SK-N-SH (cell line): ENCODE measurements at regions not wholly inside any gene's neighbourhood (a gene's known extent, or its start where the extent isn't known, plus 50 kb on each side); places are given as distances from the start of the nearest gene placed in this dataset.
A peak's percentile ranks its signal among the peaks of the same experiment; 100 is the strongest.

Source experiments
- CTCF ChIA-PET: fragments of 300-600, 350-600 bp; formaldehyde crosslinking; extraction: SDS; loops from one replicate; lab custom pipeline; 2021; lab: Yijun Ruan, JAX
- POLR2A ChIA-PET: fragments of 350-600 bp; sonication (Branson Sonifier 250); formaldehyde crosslinking; extraction: SDS; loops from one replicate; lab custom pipeline; 2020; ENCODE audit warnings: antibody characterized with exemption, inconsistent platforms; lab: Yijun Ruan, JAX
- DNase-seq: peaks from one replicate; pipeline ENCODE4 v3.0.0; 2012
- H2AFZ ChIP-seq: fragments of 200-600 bp; sonication (generic); 2 replicates; pipeline ENCODE4 v1.8.1; 2016; ENCODE audit warnings: antibody characterized with exemption, mild to moderate bottlenecking, low read depth
- H3F3A ChIP-seq: fragments of 200-600 bp; sonication (generic); replicated peaks from 2 replicates; pipeline ENCODE3; 2016; ENCODE audit warnings: antibody characterized with exemption, mild to moderate bottlenecking; ENCODE audit not compliant: insufficient read depth
- H3K27ac ChIP-seq, 2 experiments: fragments of 200-500 bp in 1 of 2; fragments of 200-600 bp in 1 of 2; sonication (Bioruptor generic) in 1 of 2; sonication (generic), shearing (Covaris generic) in 1 of 2; 2 replicates each; pipeline versions ENCODE4 v1.5.1 to v1.6.1; 2014 to 2016; ENCODE audit warnings: low read depth in 2 of 2, inconsistent platforms in 1 of 2, low read length in 1 of 2, mild to moderate bottlenecking in 1 of 2, mixed read lengths in 1 of 2
- H3K27me3 ChIP-seq: fragments of 200-600 bp; sonication (generic), shearing (Covaris generic); 2 replicates; pipeline ENCODE4 v1.6.1; 2016; ENCODE audit warnings: mixed run types; ENCODE audit not compliant: insufficient read depth
- H3K36me3 ChIP-seq, 2 experiments: fragments of 200-500 bp in 1 of 2; fragments of 200-600 bp in 1 of 2; sonication (Bioruptor generic) in 1 of 2; sonication (generic) in 1 of 2; replicated peaks in 1 of 2; 2 replicates each; pipeline versions ENCODE3 to v1.5.1; 2014 to 2016; ENCODE audit warnings: low read length in 1 of 2, mild to moderate bottlenecking in 1 of 2; ENCODE audit not compliant: insufficient read depth in 2 of 2, control insufficient read depth in 1 of 2
- H3K4me1 ChIP-seq, 2 experiments: fragments of 200-500 bp in 1 of 2; fragments of 200-600 bp in 1 of 2; sonication (Bioruptor generic) in 1 of 2; sonication (generic), shearing (Covaris generic) in 1 of 2; 2 replicates each; pipeline versions ENCODE4 v1.5.1 to v1.6.1; 2014 to 2016; ENCODE audit warnings: low read depth in 1 of 2, low read length in 1 of 2, mixed run types in 1 of 2; ENCODE audit not compliant: insufficient read depth in 2 of 2, control insufficient read depth in 1 of 2
- H3K4me2 ChIP-seq: fragments of 200-600 bp; sonication (generic), shearing (Covaris generic); 2 replicates; pipeline ENCODE4 v1.6.1; 2017; ENCODE audit warnings: mixed run types
- H3K4me3 ChIP-seq, 2 experiments: fragments of 200-500 bp in 1 of 2; fragments of 200-600 bp in 1 of 2; sonication (Bioruptor generic) in 1 of 2; sonication (generic), shearing (Covaris generic) in 1 of 2; 2 replicates each; pipeline versions ENCODE4 v1.5.1 to v1.8.1; 2014 to 2016; ENCODE audit warnings: low read depth in 2 of 2, inconsistent platforms in 1 of 2, low read length in 1 of 2, mild to moderate bottlenecking in 1 of 2, mixed read lengths in 1 of 2, moderate library complexity in 1 of 2
- H3K79me2 ChIP-seq: fragments of 200-600 bp; sonication (generic); 2 replicates; pipeline ENCODE4 v1.8.1; 2017; ENCODE audit warnings: mild to moderate bottlenecking; ENCODE audit not compliant: insufficient read depth
- H3K9ac ChIP-seq: fragments of 200-600 bp; sonication (generic); 2 replicates; pipeline ENCODE4 v1.6.1; 2017; ENCODE audit warnings: mixed run types
- H3K9me2 ChIP-seq: fragments of 200-600 bp; sonication (generic); 2 replicates; pipeline ENCODE4 v1.6.1; 2017; ENCODE audit warnings: mixed run types
- H3K9me3 ChIP-seq: fragments of 200-600 bp; sonication (generic); 2 replicates; pipeline ENCODE4 v1.6.1; 2017; ENCODE audit warnings: mixed run types, mild to moderate bottlenecking, moderate library complexity
- H4K20me1 ChIP-seq: fragments of 200-600 bp; sonication (generic); 2 replicates; pipeline ENCODE4 v1.6.1; 2017; ENCODE audit warnings: mild to moderate bottlenecking, mixed run types; ENCODE audit not compliant: insufficient read depth
- EZH2phosphoT487 ChIP-seq: fragments of 200-600 bp; sonication (generic); IDR thresholded peaks from 2 replicates; pipeline ENCODE4 v1.6.1; 2017; ENCODE audit warnings: low read depth, mixed run types, mild to moderate bottlenecking, antibody characterized with exemption, moderate library complexity, borderline replicate concordance
- FOXJ3 ChIP-seq: sonication (generic); formaldehyde crosslinking; IDR thresholded peaks from 2 replicates; pipeline ENCODE4 v1.5.1; 2020; ENCODE audit warnings: mild to moderate bottlenecking, missing genetic modification reagents
- GABPA ChIP-seq: IDR thresholded peaks from 2 replicates; pipeline ENCODE4 v1.4.0; 2012; ENCODE audit warnings: low read depth, mild to moderate bottlenecking
- GATA2 ChIP-seq: sonication (generic); formaldehyde crosslinking; IDR thresholded peaks from 2 replicates; pipeline ENCODE4 v1.5.0; 2020; ENCODE audit warnings: mild to moderate bottlenecking, missing genetic modification reagents
- IRF3 ChIP-seq: fragments of 150-350 bp; IDR thresholded peaks from 2 replicates; pipeline ENCODE4 v1.6.1; 2016; ENCODE audit warnings: mild to moderate bottlenecking, low read depth, low read length
- MAX ChIP-seq: IDR thresholded peaks from 2 replicates; pipeline ENCODE4 v1.4.0; 2012; ENCODE audit warnings: low read depth
- MEF2A ChIP-seq: IDR thresholded peaks from 2 replicates; pipeline ENCODE4 v1.4.0; 2012; ENCODE audit warnings: low read depth, borderline replicate concordance
- MXI1 ChIP-seq: IDR thresholded peaks from 2 replicates; pipeline ENCODE4 v1.6.1; 2012; ENCODE audit warnings: mild to moderate bottlenecking, low read depth, low read length, improper control_type of control experiment
- PBX3 ChIP-seq: IDR thresholded peaks from 2 replicates; pipeline ENCODE4; 2012
- POLR2AphosphoS5 ChIP-seq: IDR thresholded peaks from 2 replicates; pipeline ENCODE4 v1.6.1; 2012; ENCODE audit warnings: low read depth, low read length
- RCOR1 ChIP-seq: fragments of 150-350 bp; IDR thresholded peaks from 2 replicates; pipeline ENCODE4 v1.6.1; 2017; ENCODE audit warnings: antibody characterized with exemption, low read length
- REST ChIP-seq: IDR thresholded peaks from 2 replicates; pipeline ENCODE4 v1.6.1; 2012; ENCODE audit warnings: mild to moderate bottlenecking, low read depth, low read length, moderate library complexity
- RFX5 ChIP-seq: IDR thresholded peaks from 2 replicates; pipeline ENCODE4 v1.6.1; 2012; ENCODE audit warnings: mild to moderate bottlenecking, improper control_type of control experiment, low read length
- RXRA ChIP-seq: IDR thresholded peaks from 2 replicates; pipeline ENCODE4 v1.4.0; 2012; ENCODE audit warnings: low read depth, mild to moderate bottlenecking, borderline replicate concordance
- SIN3A ChIP-seq: IDR thresholded peaks from 2 replicates; pipeline ENCODE4 v1.6.1; 2012; ENCODE audit warnings: low read depth, mild to moderate bottlenecking, low read length, moderate library complexity, borderline replicate concordance
- TEAD4 ChIP-seq: IDR thresholded peaks from 2 replicates; pipeline ENCODE4 v1.4.0; 2012; ENCODE audit warnings: mild to moderate bottlenecking, borderline replicate concordance; ENCODE audit not compliant: insufficient read depth
- WGBS: methylation state at CpG from one replicate; pipeline ENCODE4 v1.1.6; 2017; ENCODE audit warnings: low lambda C conversion rate; 5-methylcytosine and 5-hydroxymethylcytosine counted together

GRCh38 chr5:38101897-38102296, 156.5 kb upstream of the EGFLAM start:
- Histone ChIP-seq H3K9ac (no peak overlapping the region), H3K27ac (no peak overlapping the region), H3K9me3 (no peaks in the 10 kb centered on the region), H3K4me3 (no peak overlapping the region), H3K79me2 (no peaks in the 10 kb centered on the region), H3K36me3 (no peaks in the 10 kb centered on the region), H3F3A (no peaks in the 10 kb centered on the region), H3K4me2 (no peak overlapping the region), H3K4me1 (no peaks in the 10 kb centered on the region), H2AFZ (peak overlapping the region; percentile 21; the same call in 1 of the 2 replicates), H3K27me3 (no peaks in the 10 kb centered on the region; the same call in 1 of the 2 replicates), H3K9me2 (no peaks in the 10 kb centered on the region), H4K20me1 (no peaks in the 10 kb centered on the region)
- 28% methylated on average over 10 of the region's 10 CpGs for WGBS
- peak; percentile 37; the same call in 1 of the 2 replicates for TF ChIP-seq PBX3
- TF ChIP-seq POLR2AphosphoS5 = no peak
- CTCF ChIA-PET = no interaction called here
- no peak for DNase-seq
- POLR2A ChIA-PET = no interaction called here

- no peaks in the 10 kb centered on the region for H3K79me2 ChIP-seq
- H3F3A ChIP-seq = no peaks in the 10 kb centered on the region
- H3K9me3 ChIP-seq = no peaks in the 10 kb centered on the region
- POLR2A ChIA-PET = no interaction called here
- no peak overlapping the region for H3K4me3 ChIP-seq
- H4K20me1 ChIP-seq = no peaks in the 10 kb centered on the region
- CTCF ChIA-PET = interaction anchor here (1.1 kb wide), 1 partner anchor 11 kb away, joined by 3 read pairs; no protein-coding TSS in a partner anchor
- no peaks in the 10 kb centered on the region for H3K4me1 ChIP-seq
- TF ChIP-seq RXRA = no peak
- TF ChIP-seq MAX = no peak
- TF ChIP-seq POLR2AphosphoS5 = no peak
- no peak for TF ChIP-seq RFX5
- no peak for TF ChIP-seq FOXJ3 (CRISPR knock-in tag)
- no peak for TF ChIP-seq RCOR1
- TF ChIP-seq MXI1 = no peak
- TF ChIP-seq TEAD4 = no peak
- no peak for TF ChIP-seq EZH2phosphoT487
- TF ChIP-seq GATA2 (CRISPR knock-in tag) = no peak
- no peak for TF ChIP-seq MEF2A
- TF ChIP-seq GABPA = no peak
- no peak for TF ChIP-seq IRF3
- TF ChIP-seq SIN3A = no peak
- TF ChIP-seq REST = no peak
- H3K9me2 ChIP-seq = no peaks in the 10 kb centered on the region
- H3K27me3 ChIP-seq = no peaks in the 10 kb centered on the region
- no peak overlapping the region for H3K9ac ChIP-seq
- no peaks in the 10 kb centered on the region for H3K36me3 ChIP-seq
- no peak overlapping the region for H3K4me2 ChIP-seq
- DNase-seq = no peak
- 1% methylated on average over 3 of the region's 3 CpGs for WGBS
- H3K27ac ChIP-seq = no peak overlapping the region
- H2AFZ ChIP-seq = no peak overlapping the region
These were observed 158.9 kb upstream of the EGFLAM start for GRCh38 chr5:38099205-38100168.
